Retinal pigment epithelial cell (primary cell): ENCODE measurements at regions not wholly inside any gene's neighbourhood (a gene's known extent, or its start where the extent isn't known, plus 50 kb on each side); places are given as distances from the start of the nearest gene placed in this dataset.
"Not testable (repeated sequence)": the region's sequence is repeated elsewhere in the genome, so short reads cannot be mapped to it uniquely, and the experiment has no call there.

Experiments
- DNase-seq: peaks from one replicate; pipeline ENCODE4 v3.0.0-alpha.2; 2010; ENCODE audit warnings: low read depth
- H3K4me3 ChIP-seq: 2 replicates; pipeline ENCODE4 v1.5.1; 2011; ENCODE audit warnings: mild to moderate bottlenecking, low read length, control low read depth, moderate library complexity
- CTCF ChIP-seq: conservative IDR thresholded peaks from 2 replicates; pipeline ENCODE4 v1.5.1; 2011; ENCODE audit warnings: low read depth, low read length, control low read depth, inconsistent platforms

- DNase-seq: no peak
- TF ChIP-seq CTCF: no peak
- no peak overlapping the region for H3K4me3 ChIP-seq
Measured at GRCh38 chr18:41875094-41875780, 79.8 kb upstream of the PIK3C3 start.

GRCh38 chr18:41873730-41874129 lies 81.3 kb upstream of the PIK3C3 start:
- no peak for DNase-seq
- no peak for TF ChIP-seq CTCF
- no peak overlapping the region for H3K4me3 ChIP-seq

DNA sequence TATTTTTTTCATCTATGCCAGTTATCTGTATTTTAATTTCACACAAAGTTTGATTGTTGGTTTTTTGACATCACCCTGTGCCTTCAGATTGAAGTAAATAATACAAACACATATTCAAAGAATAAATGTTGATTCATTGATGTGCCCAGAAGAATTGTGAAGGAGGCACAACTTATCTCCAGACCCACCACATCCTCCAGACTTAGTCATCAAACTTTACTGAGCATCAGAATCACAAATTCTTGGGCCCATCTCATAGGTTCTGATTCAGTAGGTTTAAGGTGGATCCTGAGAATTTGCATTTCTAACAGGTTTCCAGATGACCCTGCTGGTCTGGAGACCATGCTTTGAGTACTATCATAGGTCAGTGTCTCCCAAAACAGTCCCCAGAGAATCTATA lies 82.8 kb upstream of the PIK3C3 start:
- H3K4me3 ChIP-seq: no peak overlapping the region
- TF ChIP-seq CTCF: no peak
- no peak for DNase-seq

DNA sequence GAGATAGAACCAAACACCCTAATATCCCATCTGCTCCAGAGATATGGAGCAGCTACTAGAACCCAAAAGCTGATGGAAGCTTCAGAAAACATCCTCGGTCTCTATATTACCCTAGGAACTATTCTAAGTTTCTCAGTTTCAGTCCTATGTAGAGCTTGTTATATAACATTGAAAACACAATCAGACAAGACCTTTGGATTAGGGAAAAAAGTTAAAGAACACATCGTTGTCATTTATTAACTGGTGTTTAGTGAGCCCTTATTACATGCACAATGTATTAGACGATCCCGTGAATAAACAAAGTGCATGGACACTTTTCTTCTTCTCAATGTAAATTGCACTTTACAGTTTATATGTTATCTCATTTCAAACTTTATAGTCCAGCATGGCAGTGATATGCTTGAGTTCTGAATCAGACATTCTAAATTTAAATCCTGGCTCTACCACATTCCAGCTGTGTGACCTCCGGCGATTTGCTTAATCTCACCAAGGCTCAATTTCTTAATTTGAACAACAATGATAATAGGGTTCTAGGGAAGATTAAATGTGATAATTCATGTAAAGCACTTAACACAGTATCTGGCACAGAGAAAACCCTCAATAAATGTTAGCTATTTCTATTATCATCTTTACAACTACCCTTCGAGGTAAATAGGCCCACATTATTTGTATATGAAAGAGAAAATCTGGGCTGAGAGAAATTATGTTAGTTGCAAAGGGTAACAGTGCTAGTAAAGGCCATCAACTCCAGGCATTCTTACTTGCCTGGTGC lies 83.6 kb upstream of the PIK3C3 start:
- TF ChIP-seq CTCF: no peak
- no peak for DNase-seq

GRCh38 chr18:41870817-41871216 lies 84.2 kb upstream of the PIK3C3 start:
- H3K4me3 ChIP-seq: no peak overlapping the region
- TF ChIP-seq CTCF: no peak

More for the DNA sequence above, 83.6 kb upstream of the PIK3C3 start:
- H3K4me3 ChIP-seq: no peak overlapping the region

DNA sequence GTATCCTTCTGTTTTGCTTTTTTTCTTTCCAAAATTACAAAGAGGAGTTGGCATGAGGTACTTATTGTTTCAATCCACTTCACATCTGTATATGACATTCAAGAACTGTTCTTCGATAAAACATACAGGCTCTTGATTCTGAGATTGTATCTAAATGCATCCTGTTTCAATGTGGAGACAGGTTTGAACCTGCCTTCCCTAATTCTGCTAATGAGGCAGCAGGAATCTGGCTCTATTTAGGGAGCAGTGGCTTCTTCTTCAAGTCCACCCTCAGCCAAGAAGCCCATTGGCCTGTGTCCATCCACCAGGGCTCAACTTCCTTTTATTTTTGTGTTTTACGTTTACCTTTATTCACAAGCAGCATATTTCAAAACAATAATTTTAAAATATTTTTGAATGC lies 84.8 kb upstream of the PIK3C3 start:
- no peak for TF ChIP-seq CTCF
- no peak overlapping the region for H3K4me3 ChIP-seq
- DNase-seq: no peak

More at GRCh38 chr18:41870817-41871216, 84.2 kb upstream of the PIK3C3 start:
- DNase-seq: no peak

DNA sequence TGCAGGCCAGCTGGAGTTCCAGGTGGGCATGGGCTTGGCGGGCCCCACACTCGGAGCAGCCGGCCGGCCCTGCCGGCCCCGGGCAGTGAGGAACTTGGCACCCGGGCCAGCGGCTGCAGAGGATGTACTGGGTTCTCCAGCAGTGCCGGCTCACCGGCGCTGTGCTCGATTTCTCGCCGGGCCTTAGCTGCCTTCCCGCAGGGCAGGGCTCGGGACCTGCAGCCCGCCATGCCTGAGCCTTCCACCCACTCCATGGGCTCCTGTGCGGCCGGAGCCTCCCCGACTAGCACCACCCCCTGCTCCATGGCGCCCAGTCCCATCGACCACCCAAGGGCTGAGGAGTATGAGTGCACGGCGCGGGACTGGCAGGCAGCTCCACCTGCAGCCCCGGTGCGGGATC lies 89.2 kb upstream of the PIK3C3 start:
- DNase-seq, H3K4me3 ChIP-seq: not testable (repeated sequence)
